Panc1 (cell line): ENCODE measurements at regions not wholly inside any gene's neighbourhood (a gene's known extent, or its start where the extent isn't known, plus 50 kb on each side); places are given as distances from the start of the nearest gene placed in this dataset.

ENCODE experiments used
- ATAC-seq: fragments of 200-7000 bp; cut with Tn5 transposase; 2 replicates; pipeline ENCODE4 v1.9.1; 2020; ENCODE audit warnings: mild to moderate bottlenecking, moderate library complexity
- BruUV-seq: library from RNA; stranded (reverse); fragments of 400-500 nt; replicated peaks from 2 replicates; lab custom pipeline; 2021; lab: Mats Ljungman, UMichigan
- CTCF ChIA-PET: fragments of 300-600 bp; sonication (Branson Sonifier 250); formaldehyde crosslinking; loops from one replicate; lab custom pipeline; 2022; ENCODE audit warnings: antibody characterized with exemption; lab: Charles Lee
- POLR2A ChIA-PET: fragments of 300-600 bp; sonication (Branson Sonifier 250); formaldehyde crosslinking; loops from one replicate; lab custom pipeline; 2022; ENCODE audit warnings: antibody characterized with exemption; lab: Charles Lee
- DNase-seq: peaks from one replicate; pipeline ENCODE4 v3.0.0-alpha.2; 2010; ENCODE audit warnings: low read depth, low spot score
- H3K27ac ChIP-seq: 2 replicates; pipeline ENCODE4 v1.5.1; 2011; ENCODE audit warnings: mild to moderate bottlenecking, low read length, inconsistent platforms
- H3K27me3 ChIP-seq: fragments of 200-500 bp; sonication (Bioruptor generic); 2 replicates; pipeline ENCODE4 v1.6.0; 2014; ENCODE audit warnings: low read length, inconsistent platforms; ENCODE audit not compliant: control insufficient read depth, insufficient read depth
- H3K36me3 ChIP-seq: fragments of 200-500 bp; sonication (Bioruptor generic); 2 replicates; pipeline ENCODE4 v1.5.1; 2014; ENCODE audit warnings: inconsistent platforms, mild to moderate bottlenecking, low read length, moderate library complexity; ENCODE audit not compliant: control insufficient read depth, insufficient read depth
- H3K4me1 ChIP-seq: 2 replicates; pipeline ENCODE4 v1.5.1; 2011; ENCODE audit warnings: inconsistent platforms, mild to moderate bottlenecking, low read length, moderate library complexity; ENCODE audit not compliant: control insufficient read depth, insufficient read depth
- H3K4me3 ChIP-seq, 2 experiments: 2 replicates each; pipeline ENCODE4 v1.5.1; 2011 to 2012; ENCODE audit warnings: low read depth in 2 of 2, low read length in 2 of 2, mild to moderate bottlenecking in 2 of 2, inconsistent platforms in 1 of 2, moderate library complexity in 1 of 2
- H3K9me3 ChIP-seq: fragments of 200-500 bp; sonication (Bioruptor generic); 2 replicates; pipeline ENCODE4 v1.5.1; 2014; ENCODE audit warnings: low read depth, mild to moderate bottlenecking, inconsistent platforms, low read length, moderate library complexity; ENCODE audit not compliant: control insufficient read depth, insufficient read depth
- CTCF ChIP-seq: fragments of 450-650 bp; IDR thresholded peaks from 2 replicates; pipeline ENCODE4 v1.5.1; 2017; ENCODE audit warnings: mild to moderate bottlenecking
- POLR2AphosphoS5 ChIP-seq: IDR thresholded peaks from 2 replicates; pipeline ENCODE4 v1.6.1; 2012; ENCODE audit warnings: mild to moderate bottlenecking, low read depth, low read length, moderate library complexity
- REST ChIP-seq, 2 experiments: IDR thresholded peaks; 2 replicates each; pipeline ENCODE4 v1.6.1; 2011 to 2012; ENCODE audit warnings: low read depth in 2 of 2, control low read depth in 1 of 2, low read length in 1 of 2, mild to moderate bottlenecking in 1 of 2, moderate library complexity in 1 of 2; ENCODE audit not compliant: insufficient read depth in 1 of 2
- SIN3A ChIP-seq: IDR thresholded peaks from 2 replicates; pipeline ENCODE4 v1.6.1; 2012; ENCODE audit warnings: low read depth, mild to moderate bottlenecking, low read length, moderate library complexity, borderline replicate concordance; ENCODE audit not compliant: insufficient read depth
- TCF7L2 ChIP-seq: IDR thresholded peaks from 2 replicates; pipeline ENCODE4 v1.6.1; 2011; ENCODE audit warnings: mild to moderate bottlenecking, low read depth, low read length, inconsistent platforms
- in situ Hi-C: cut with HindIII; loops from 2 replicates; pipeline ENCODE4 v1.10.0; 2016; ENCODE audit warnings: low sequenced_read_pairs, low pct_unique_long_range_greater_than_20kb
- intact Hi-C: fragments of 100-400 bp; cut with micrococcal nuclease; formaldehyde crosslinking; loops from one replicate; pipeline ENCODE4 v1.10.0; 2022; ENCODE audit not compliant: unreplicated experiment

- H3K36me3 ChIP-seq, result no peaks in the 10 kb centered on the region
- intact Hi-C loops, result no loop called here
- BruUV-seq, result no TSS peak
- POLR2A ChIA-PET, result no interaction called here
- no peak for ATAC-seq
- no peak overlapping the region for H3K27ac ChIP-seq
- DNase-seq, result no peak
- no peak for TF ChIP-seq SIN3A
- TF ChIP-seq POLR2AphosphoS5, result no peak
- no peak for TF ChIP-seq REST (IDR thresholded peaks at IDR 0.05; ENCODE audit: insufficient read depth in 1 of 2, low read depth in 2 of 2, low read length in 1 of 2)
- no peak for TF ChIP-seq TCF7L2
- TF ChIP-seq CTCF, result no peak
- CTCF ChIA-PET, result no interaction called here
- no peaks in the 10 kb centered on the region for H3K4me1 ChIP-seq
- no peak overlapping the region for H3K4me3 ChIP-seq
- in situ Hi-C loops, result no loop called here
- no peaks in the 10 kb centered on the region for H3K27me3 ChIP-seq
- H3K9me3 ChIP-seq, result no peaks in the 10 kb centered on the region
Measured at GRCh38 chr1:95850763-95851162, 616.8 kb downstream of the RWDD3 start.

GRCh38 chr1:95852483-95853070 lies 618.6 kb downstream of the RWDD3 start:
- TF ChIP-seq POLR2AphosphoS5 (no peak), CTCF (no peak), REST (IDR thresholded peaks at IDR 0.05; ENCODE audit: insufficient read depth in 1 of 2, low read depth in 2 of 2, low read length in 1 of 2) (no peak), TCF7L2 (no peak), SIN3A (no peak)
- Histone ChIP-seq H3K27ac (no peak overlapping the region), H3K4me3 (no peak overlapping the region), H3K27me3 (no peaks in the 10 kb centered on the region), H3K9me3 (no peaks in the 10 kb centered on the region), H3K36me3 (no peaks in the 10 kb centered on the region), H3K4me1 (no peaks in the 10 kb centered on the region)
- in situ Hi-C loops, result no loop called here
- no TSS peak for BruUV-seq
- ChIA-PET POLR2A (no interaction called here), CTCF (no interaction called here)
- DNase-seq, result no peak
- ATAC-seq, result no peak
- intact Hi-C loops, result no loop called here
